ENCODE measurements at regions not wholly inside any gene's neighbourhood (a gene's known extent, or its start where the extent isn't known, plus 50 kb on each side); places are given as distances from the start of the nearest gene placed in this dataset.

DNA sequence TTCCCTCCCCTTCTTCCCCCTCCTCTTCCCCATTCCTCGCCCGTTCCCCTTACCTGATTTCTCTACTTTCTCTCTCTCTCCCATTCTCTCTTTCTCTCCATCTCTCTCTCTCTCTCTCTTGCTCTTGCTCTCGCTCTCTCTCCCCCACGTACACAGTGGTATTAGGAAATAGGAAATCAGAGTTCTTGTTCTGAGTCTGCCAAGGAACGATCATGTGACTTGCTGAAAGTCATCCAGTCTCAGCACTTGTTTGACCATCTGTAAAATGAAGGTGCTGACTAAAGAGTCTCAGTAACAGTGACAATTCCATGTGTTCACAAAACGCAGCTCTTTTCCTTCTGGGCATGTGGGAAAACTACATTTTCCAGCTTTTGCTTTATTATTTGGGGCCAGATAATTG, 445.0 kb upstream of the TGFBR2 start:
- TF ChIP-seq, protein P1, sequence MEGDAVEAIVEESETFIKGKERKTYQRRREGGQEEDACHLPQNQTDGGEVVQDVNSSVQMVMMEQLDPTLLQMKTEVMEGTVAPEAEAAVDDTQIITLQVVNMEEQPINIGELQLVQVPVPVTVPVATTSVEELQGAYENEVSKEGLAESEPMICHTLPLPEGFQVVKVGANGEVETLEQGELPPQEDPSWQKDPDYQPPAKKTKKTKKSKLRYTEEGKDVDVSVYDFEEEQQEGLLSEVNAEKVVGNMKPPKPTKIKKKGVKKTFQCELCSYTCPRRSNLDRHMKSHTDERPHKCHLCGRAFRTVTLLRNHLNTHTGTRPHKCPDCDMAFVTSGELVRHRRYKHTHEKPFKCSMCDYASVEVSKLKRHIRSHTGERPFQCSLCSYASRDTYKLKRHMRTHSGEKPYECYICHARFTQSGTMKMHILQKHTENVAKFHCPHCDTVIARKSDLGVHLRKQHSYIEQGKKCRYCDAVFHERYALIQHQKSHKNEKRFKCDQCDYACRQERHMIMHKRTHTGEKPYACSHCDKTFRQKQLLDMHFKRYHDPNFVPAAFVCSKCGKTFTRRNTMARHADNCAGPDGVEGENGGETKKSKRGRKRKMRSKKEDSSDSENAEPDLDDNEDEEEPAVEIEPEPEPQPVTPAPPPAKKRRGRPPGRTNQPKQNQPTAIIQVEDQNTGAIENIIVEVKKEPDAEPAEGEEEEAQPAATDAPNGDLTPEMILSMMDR (IDR thresholded peaks at IDR 0.05; ENCODE audit: poor library complexity, severe bottlenecking) = no peak
- TF ChIP-seq EP300 (conservative IDR thresholded peaks at IDR 0.05; ENCODE audit: poor library complexity, severe bottlenecking) = no peak
- TF ChIP-seq TAF1 (IDR thresholded peaks at IDR 0.05; ENCODE audit: low read depth) = no peak
- no peak for TF ChIP-seq MXI1 (conservative IDR thresholded peaks at IDR 0.05; ENCODE audit: poor library complexity, severe bottlenecking)
- TF ChIP-seq, protein P2, sequence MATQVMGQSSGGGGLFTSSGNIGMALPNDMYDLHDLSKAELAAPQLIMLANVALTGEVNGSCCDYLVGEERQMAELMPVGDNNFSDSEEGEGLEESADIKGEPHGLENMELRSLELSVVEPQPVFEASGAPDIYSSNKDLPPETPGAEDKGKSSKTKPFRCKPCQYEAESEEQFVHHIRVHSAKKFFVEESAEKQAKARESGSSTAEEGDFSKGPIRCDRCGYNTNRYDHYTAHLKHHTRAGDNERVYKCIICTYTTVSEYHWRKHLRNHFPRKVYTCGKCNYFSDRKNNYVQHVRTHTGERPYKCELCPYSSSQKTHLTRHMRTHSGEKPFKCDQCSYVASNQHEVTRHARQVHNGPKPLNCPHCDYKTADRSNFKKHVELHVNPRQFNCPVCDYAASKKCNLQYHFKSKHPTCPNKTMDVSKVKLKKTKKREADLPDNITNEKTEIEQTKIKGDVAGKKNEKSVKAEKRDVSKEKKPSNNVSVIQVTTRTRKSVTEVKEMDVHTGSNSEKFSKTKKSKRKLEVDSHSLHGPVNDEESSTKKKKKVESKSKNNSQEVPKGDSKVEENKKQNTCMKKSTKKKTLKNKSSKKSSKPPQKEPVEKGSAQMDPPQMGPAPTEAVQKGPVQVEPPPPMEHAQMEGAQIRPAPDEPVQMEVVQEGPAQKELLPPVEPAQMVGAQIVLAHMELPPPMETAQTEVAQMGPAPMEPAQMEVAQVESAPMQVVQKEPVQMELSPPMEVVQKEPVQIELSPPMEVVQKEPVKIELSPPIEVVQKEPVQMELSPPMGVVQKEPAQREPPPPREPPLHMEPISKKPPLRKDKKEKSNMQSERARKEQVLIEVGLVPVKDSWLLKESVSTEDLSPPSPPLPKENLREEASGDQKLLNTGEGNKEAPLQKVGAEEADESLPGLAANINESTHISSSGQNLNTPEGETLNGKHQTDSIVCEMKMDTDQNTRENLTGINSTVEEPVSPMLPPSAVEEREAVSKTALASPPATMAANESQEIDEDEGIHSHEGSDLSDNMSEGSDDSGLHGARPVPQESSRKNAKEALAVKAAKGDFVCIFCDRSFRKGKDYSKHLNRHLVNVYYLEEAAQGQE (IDR thresholded peaks at IDR 0.05; ENCODE audit: borderline replicate concordance) = no peak

All from neural cell (in vitro differentiated cells).